ENCODE measurements at regions not wholly inside any gene's neighbourhood (a gene's known extent, or its start where the extent isn't known, plus 50 kb on each side); places are given as distances from the start of the nearest gene placed in this dataset.

GRCh38 chr20:19098117-19098516, 114.3 kb upstream of the SLC24A3 start:
- peaks cover 4% of the 10 kb centered on the region for H3K9me3 Mint-ChIP-seq
- TF ChIP-seq EMX1 (CRISPR knock-in tag; IDR thresholded peaks at IDR 0.05) (no peak), FOXK1 (CRISPR knock-in tag; IDR thresholded peaks at IDR 0.05) (no peak), ELF4 (CRISPR knock-in tag; IDR thresholded peaks at IDR 0.05; ENCODE audit: low read depth) (no peak), IRF1 (CRISPR knock-in tag; IDR thresholded peaks at IDR 0.05) (no peak), NR2C2 (CRISPR knock-in tag; IDR thresholded peaks at IDR 0.05) (no peak), PRDM15 (CRISPR knock-in tag; IDR thresholded peaks at IDR 0.05) (no peak), ZSCAN18 (CRISPR knock-in tag; IDR thresholded peaks at IDR 0.05) (no peak), NFATC4 (CRISPR knock-in tag; IDR thresholded peaks at IDR 0.05) (no peak), PREB (CRISPR knock-in tag; IDR thresholded peaks at IDR 0.05; ENCODE audit: borderline replicate concordance) (no peak), MLX (CRISPR knock-in tag; IDR thresholded peaks at IDR 0.05) (no peak)
- TF ChIP-seq, protein P1, sequence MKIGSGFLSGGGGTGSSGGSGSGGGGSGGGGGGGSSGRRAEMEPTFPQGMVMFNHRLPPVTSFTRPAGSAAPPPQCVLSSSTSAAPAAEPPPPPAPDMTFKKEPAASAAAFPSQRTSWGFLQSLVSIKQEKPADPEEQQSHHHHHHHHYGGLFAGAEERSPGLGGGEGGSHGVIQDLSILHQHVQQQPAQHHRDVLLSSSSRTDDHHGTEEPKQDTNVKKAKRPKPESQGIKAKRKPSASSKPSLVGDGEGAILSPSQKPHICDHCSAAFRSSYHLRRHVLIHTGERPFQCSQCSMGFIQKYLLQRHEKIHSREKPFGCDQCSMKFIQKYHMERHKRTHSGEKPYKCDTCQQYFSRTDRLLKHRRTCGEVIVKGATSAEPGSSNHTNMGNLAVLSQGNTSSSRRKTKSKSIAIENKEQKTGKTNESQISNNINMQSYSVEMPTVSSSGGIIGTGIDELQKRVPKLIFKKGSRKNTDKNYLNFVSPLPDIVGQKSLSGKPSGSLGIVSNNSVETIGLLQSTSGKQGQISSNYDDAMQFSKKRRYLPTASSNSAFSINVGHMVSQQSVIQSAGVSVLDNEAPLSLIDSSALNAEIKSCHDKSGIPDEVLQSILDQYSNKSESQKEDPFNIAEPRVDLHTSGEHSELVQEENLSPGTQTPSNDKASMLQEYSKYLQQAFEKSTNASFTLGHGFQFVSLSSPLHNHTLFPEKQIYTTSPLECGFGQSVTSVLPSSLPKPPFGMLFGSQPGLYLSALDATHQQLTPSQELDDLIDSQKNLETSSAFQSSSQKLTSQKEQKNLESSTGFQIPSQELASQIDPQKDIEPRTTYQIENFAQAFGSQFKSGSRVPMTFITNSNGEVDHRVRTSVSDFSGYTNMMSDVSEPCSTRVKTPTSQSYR (CRISPR knock-in tag; IDR thresholded peaks at IDR 0.05): no peak
- TF ChIP-seq, protein P2, sequence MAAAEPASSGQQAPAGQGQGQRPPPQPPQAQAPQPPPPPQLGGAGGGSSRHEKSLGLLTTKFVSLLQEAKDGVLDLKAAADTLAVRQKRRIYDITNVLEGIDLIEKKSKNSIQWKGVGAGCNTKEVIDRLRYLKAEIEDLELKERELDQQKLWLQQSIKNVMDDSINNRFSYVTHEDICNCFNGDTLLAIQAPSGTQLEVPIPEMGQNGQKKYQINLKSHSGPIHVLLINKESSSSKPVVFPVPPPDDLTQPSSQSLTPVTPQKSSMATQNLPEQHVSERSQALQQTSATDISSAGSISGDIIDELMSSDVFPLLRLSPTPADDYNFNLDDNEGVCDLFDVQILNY (CRISPR knock-in tag; IDR thresholded peaks at IDR 0.05): no peak
- DNase-seq (ENCODE audit: low spot score) (no peak), ATAC-seq (no peak)
- no peak overlapping the region for H3K4me3 Mint-ChIP-seq
- POLR2A ChIA-PET: no interaction called here
- H3K4me1 Mint-ChIP-seq: peaks cover 25% of the 10 kb centered on the region
- H3K36me3 Mint-ChIP-seq: no peaks in the 10 kb centered on the region
- H3K27ac Mint-ChIP-seq: no peak overlapping the region
- CTCF ChIA-PET: no interaction called here
- H3K27me3 Mint-ChIP-seq (ENCODE audit: low read depth): no peaks in the 10 kb centered on the region

- no peak overlapping the region for H3K4me3 Mint-ChIP-seq
- CTCF ChIA-PET: interaction anchor here (2.1 kb wide), 1 partner anchor 485 kb away, joined by 10 read pairs; no protein-coding TSS in a partner anchor
- peaks cover 9% of the 10 kb centered on the region for H3K9me3 Mint-ChIP-seq
- DNase-seq (ENCODE audit: low spot score) (no peak), ATAC-seq (no peak)
- H3K36me3 Mint-ChIP-seq: no peaks in the 10 kb centered on the region
- no peaks in the 10 kb centered on the region for H3K27me3 Mint-ChIP-seq (ENCODE audit: low read depth)
- peaks cover 25% of the 10 kb centered on the region for H3K4me1 Mint-ChIP-seq
- no peak overlapping the region for H3K27ac Mint-ChIP-seq
- POLR2A ChIA-PET: no interaction called here
- TF ChIP-seq GRHL2 (CRISPR knock-in tag; IDR thresholded peaks at IDR 0.05; ENCODE audit: insufficient replicate concordance, severe bottlenecking) (no peak), FOXP4 (CRISPR knock-in tag; IDR thresholded peaks at IDR 0.05) (no peak), JAZF1 (CRISPR knock-in tag; IDR thresholded peaks at IDR 0.05) (no peak), ZNF263 (CRISPR knock-in tag; IDR thresholded peaks at IDR 0.05; ENCODE audit: low read depth) (no peak), ZNF121 (CRISPR knock-in tag; IDR thresholded peaks at IDR 0.05) (no peak), MXD4 (CRISPR knock-in tag; IDR thresholded peaks at IDR 0.05; ENCODE audit: borderline replicate concordance) (no peak)
Measured at GRCh38 chr20:19098806-19099578, 113.5 kb upstream of the SLC24A3 start.

Data from WTC11 (cell line).